Common myeloid progenitor, CD34-positive (primary cell): ENCODE measurements at regions not wholly inside any gene's neighbourhood (a gene's known extent, or its start where the extent isn't known, plus 50 kb on each side); places are given as distances from the start of the nearest gene placed in this dataset.

Experiments used
- CTCF ChIA-PET: fragments of 350-600 bp; sonication (Branson Sonifier 250); formaldehyde crosslinking; loops from one replicate; lab custom pipeline; 2021; ENCODE audit warnings: antibody characterized with exemption; lab: Charles Lee
- POLR2A ChIA-PET: fragments of 350-600 bp; sonication (Branson Sonifier 250); formaldehyde crosslinking; loops from one replicate; lab custom pipeline; 2021; ENCODE audit warnings: antibody characterized with exemption; lab: Charles Lee
- DNase-seq, 3 donors: peaks; one replicate each; pipeline versions ENCODE4 v3.0.0 to v3.0.0-alpha.2; 2013
- H3K27ac ChIP-seq, 2 experiments: 1 replicate in 1 of 2; 2 replicates in 1 of 2; pipeline ENCODE4 v1.7.0; 2013; ENCODE audit warnings: inconsistent platforms in 2 of 2, low read length in 2 of 2, mild to moderate bottlenecking in 2 of 2, low read depth in 1 of 2, moderate library complexity in 1 of 2; ENCODE audit not compliant: severe bottlenecking in 2 of 2, insufficient read depth in 1 of 2, poor library complexity in 1 of 2
- H3K27me3 ChIP-seq, 5 experiments: replicated peaks in 2 of 5; 1 replicate in 3 of 5; 2 replicates in 2 of 5; pipeline versions ENCODE4 v1.6.1 to v1.7.0; 2013; ENCODE audit warnings: low read length in 4 of 5, mild to moderate bottlenecking in 2 of 5, moderate library complexity in 2 of 5, inconsistent platforms in 1 of 5; ENCODE audit not compliant: insufficient read depth in 5 of 5, control insufficient read depth in 4 of 5
- H3K36me3 ChIP-seq, 4 experiments: 1 replicate in 2 of 4; 2 replicates in 2 of 4; pipeline versions ENCODE4 v1.6.1 to v1.7.0; 2013; ENCODE audit warnings: low read length in 3 of 4, control low read depth in 1 of 4, mild to moderate bottlenecking in 1 of 4; ENCODE audit not compliant: control insufficient read depth in 4 of 4, insufficient read depth in 4 of 4
- H3K4me1 ChIP-seq, 4 experiments: 1 replicate in 3 of 4; 2 replicates in 1 of 4; pipeline versions ENCODE4 v1.6.1 to v1.7.1; 2013; ENCODE audit warnings: low read length in 3 of 4, mild to moderate bottlenecking in 3 of 4, control low read depth in 1 of 4, inconsistent platforms in 1 of 4, moderate library complexity in 1 of 4; ENCODE audit not compliant: control insufficient read depth in 4 of 4, insufficient read depth in 4 of 4; ENCODE audit errors: control extremely low read depth in 1 of 4
- H3K4me3 ChIP-seq, 7 experiments: 1 replicate in 4 of 7; 2 replicates in 3 of 7; pipeline versions ENCODE4 v1.5.1 to v1.7.0; 2013; ENCODE audit warnings: mild to moderate bottlenecking in 7 of 7, low read length in 6 of 7, moderate library complexity in 6 of 7, inconsistent platforms in 2 of 7, low read depth in 2 of 7, control low read depth in 1 of 7; ENCODE audit not compliant: insufficient read depth in 4 of 7, control insufficient read depth in 1 of 7; ENCODE audit errors: extremely low read depth in 1 of 7
- H3K9me3 ChIP-seq, 5 experiments: 1 replicate in 4 of 5; 2 replicates in 1 of 5; pipeline versions ENCODE4 v1.6.1 to v1.7.1; 2013; ENCODE audit warnings: low read length in 4 of 5, mild to moderate bottlenecking in 2 of 5, inconsistent platforms in 1 of 5, low read depth in 1 of 5, moderate library complexity in 1 of 5; ENCODE audit not compliant: control insufficient read depth in 4 of 5, insufficient read depth in 2 of 5; ENCODE audit errors: control extremely low read depth in 1 of 5
- WGBS: methylation state at CpG from one replicate; pipeline ENCODE4 v1.1.5; 2013; ENCODE audit not compliant: insufficient coverage; 5-methylcytosine and 5-hydroxymethylcytosine counted together

DNA sequence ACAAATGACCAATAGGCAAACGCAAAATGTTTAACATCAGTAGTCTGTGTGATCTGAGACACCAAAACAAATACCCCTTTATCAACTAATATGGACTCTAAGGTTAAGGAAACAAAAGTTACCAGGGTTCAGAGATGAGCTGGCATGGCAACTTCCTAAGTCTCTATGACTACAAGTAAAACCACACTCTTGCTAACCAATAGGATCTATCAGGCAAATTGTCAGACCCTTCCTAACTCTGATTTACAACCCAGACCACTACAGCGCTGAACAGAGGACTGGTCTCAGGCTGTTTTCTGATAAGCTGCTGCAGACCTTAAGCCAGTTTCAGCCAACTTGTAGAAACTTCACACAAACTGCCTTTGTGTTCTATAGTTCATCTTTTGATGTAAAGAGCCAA, 608.0 kb downstream of the TLL1 start:
- no peak overlapping the region for H3K4me3 ChIP-seq
- H3K36me3 ChIP-seq, result no peaks in the 10 kb centered on the region
- no peaks in the 10 kb centered on the region for H3K27me3 ChIP-seq
- WGBS, result no CpG with 5 or more reads among the region's 2 CpGs
- H3K9me3 ChIP-seq, result peaks cover 0 to 4% (median 0%) of the 10 kb centered on the region in 5 experiments
- peaks cover 0 to 4% (median 0%) of the 10 kb centered on the region in 4 experiments for H3K4me1 ChIP-seq
- no peak overlapping the region for H3K27ac ChIP-seq
- ChIA-PET POLR2A (no interaction called here), CTCF (no interaction called here)
- peak; percentile 5 to 73 (median 54) for DNase-seq

DNA sequence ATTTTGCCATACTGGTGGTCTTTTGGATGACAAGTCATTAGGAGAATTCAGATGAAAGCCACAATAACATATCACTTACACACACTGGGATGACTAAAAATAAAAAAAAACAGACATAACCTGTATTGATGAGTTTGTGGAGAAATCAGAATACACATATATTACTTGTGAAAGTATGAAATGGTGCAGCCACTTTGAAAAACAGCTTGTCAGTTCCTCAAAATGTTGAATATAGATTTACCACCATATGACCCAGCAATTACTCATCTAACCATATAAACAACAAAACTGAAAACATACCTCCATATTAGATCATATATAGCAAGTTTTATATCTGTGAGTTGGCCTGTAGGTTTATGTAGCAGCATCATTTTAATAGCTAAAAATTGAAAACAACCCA, 608.7 kb downstream of the TLL1 start:
- Histone ChIP-seq H3K4me1 (peaks cover 0 to 4% (median 0%) of the 10 kb centered on the region in 4 experiments), H3K27ac (no peak overlapping the region), H3K4me3 (no peak overlapping the region), H3K27me3 (no peaks in the 10 kb centered on the region), H3K9me3 (peaks cover 0 to 4% (median 0%) of the 10 kb centered on the region in 5 experiments), H3K36me3 (no peaks in the 10 kb centered on the region)
- ChIA-PET CTCF (no interaction called here), POLR2A (no interaction called here)
- DNase-seq, result peak in 2 of 3 donors; percentile 25 to 62

DNA sequence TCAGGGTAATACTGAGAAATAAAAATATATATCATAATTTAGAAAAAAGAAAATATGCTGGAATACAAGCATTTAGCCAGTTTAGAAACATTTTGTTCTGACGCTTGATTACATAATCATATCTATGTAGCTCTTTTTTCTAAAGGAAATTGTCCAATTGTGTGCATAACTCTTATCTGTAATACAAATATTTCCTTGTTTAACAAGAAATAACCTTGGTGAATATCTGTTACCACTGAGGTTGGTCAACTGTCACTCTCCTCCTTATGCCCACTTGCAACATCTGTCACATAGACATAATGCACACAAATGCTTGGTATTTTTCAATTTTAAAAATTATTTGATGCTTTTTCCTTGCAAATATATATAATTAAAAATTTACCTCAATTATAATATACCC, 609.7 kb downstream of the TLL1 start:
- peak; percentile 22 to 84 (median 64) for DNase-seq
- H3K9me3 ChIP-seq, result peaks cover 0 to 2% (median 0%) of the 10 kb centered on the region in 5 experiments
- ChIA-PET POLR2A (no interaction called here), CTCF (no interaction called here)
- H3K4me3 ChIP-seq, result no peak overlapping the region
- peaks cover 0 to 4% (median 0%) of the 10 kb centered on the region in 4 experiments for H3K4me1 ChIP-seq
- no CpG with 5 or more reads among the region's 1 CpG for WGBS
- no peaks in the 10 kb centered on the region for H3K36me3 ChIP-seq
- peak overlapping the region in 1 of 2 experiments; percentile 58 for H3K27ac ChIP-seq
- no peaks in the 10 kb centered on the region for H3K27me3 ChIP-seq

DNA sequence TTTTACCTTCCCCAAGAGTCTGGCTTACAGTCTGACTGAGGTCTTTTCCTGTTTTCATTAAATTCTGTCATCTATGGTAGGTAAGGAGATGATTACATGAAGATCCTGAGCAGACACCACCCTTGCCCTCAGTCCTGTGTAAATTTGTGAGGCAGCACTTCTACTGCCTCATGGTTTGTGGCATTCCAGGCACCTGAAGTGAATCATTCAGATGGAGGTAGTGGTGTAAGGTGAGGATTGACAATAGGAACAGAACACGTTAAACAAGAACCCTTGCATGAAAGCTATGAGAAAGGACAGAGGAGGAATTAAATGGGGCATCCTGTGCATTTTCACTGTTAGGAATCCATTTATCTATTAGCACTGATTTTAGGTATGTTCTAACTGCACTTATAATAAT, 618.6 kb downstream of the TLL1 start:
- POLR2A ChIA-PET, result no interaction called here
- DNase-seq, result no peak

DNA sequence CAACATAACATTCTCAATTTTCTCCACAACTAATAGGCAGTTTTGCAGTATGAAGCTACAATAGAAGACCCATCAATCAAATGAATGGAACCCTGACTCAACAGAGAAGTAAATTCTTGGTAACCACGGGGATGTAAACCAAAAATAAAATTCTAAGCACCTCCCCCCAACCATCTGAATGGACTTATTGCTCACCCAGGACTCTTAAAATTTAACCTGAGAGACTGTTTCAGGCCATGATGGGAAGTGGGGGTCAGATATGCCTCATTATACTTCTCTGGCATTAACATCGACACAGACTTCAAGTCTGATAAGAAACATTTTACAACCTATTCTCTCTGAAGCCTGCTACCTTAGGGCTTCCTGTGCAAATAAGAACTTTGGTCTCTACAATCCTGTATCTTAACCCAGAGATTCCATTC, 620.9 kb downstream of the TLL1 start:
- no peaks in the 10 kb centered on the region for H3K9me3 ChIP-seq
- 48% methylated on average over 2 of the region's 2 CpGs for WGBS
- no peaks in the 10 kb centered on the region for H3K27me3 ChIP-seq
- H3K4me3 ChIP-seq, result no peak overlapping the region
- no peaks in the 10 kb centered on the region for H3K4me1 ChIP-seq
- no peak overlapping the region for H3K27ac ChIP-seq
- no peaks in the 10 kb centered on the region for H3K36me3 ChIP-seq
- ChIA-PET CTCF (interaction anchor here (0.6 kb wide), 1 partner anchor 806 kb away, joined by 3 read pairs; no protein-coding TSS in a partner anchor), POLR2A (no interaction called here)
- peak in 1 of 3 donors; percentile 69 for DNase-seq

More for the DNA sequence above, 618.6 kb downstream of the TLL1 start:
- no peaks in the 10 kb centered on the region for H3K27me3 ChIP-seq
- H3K36me3 ChIP-seq, result no peaks in the 10 kb centered on the region
- H3K9me3 ChIP-seq, result no peaks in the 10 kb centered on the region
- H3K4me1 ChIP-seq, result no peaks in the 10 kb centered on the region
- no peak overlapping the region for H3K27ac ChIP-seq
- CTCF ChIA-PET, result no interaction called here
- 100% methylated on average over 1 of the region's 1 CpG for WGBS
- no peak overlapping the region for H3K4me3 ChIP-seq

DNA sequence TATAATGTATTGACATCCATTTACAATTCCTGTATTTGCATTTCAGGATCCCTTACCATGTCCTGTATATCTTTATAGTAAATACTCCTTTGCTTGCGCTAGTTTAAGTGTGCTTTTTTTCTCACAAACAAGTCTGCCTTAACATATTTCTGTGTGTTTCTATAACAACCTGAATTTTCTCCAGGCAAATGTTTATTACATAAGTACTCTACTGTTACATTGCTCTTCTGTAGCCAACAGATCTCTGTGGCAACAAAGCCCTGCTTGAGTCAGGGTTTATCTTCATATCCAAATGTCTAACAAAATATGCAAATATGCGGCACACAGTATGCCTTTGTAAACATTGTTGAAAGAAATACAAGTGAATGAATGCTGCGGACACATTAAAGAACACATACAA, 625.5 kb downstream of the TLL1 start:
- H3K4me3 ChIP-seq, result no peak overlapping the region
- ChIA-PET POLR2A (no interaction called here), CTCF (no interaction called here)
- H3K9me3 ChIP-seq, result no peaks in the 10 kb centered on the region
- peaks cover 0 to 3% (median 1%) of the 10 kb centered on the region in 4 experiments for H3K4me1 ChIP-seq
- no peak for DNase-seq
- peaks cover 0 to 2% (median 0%) of the 10 kb centered on the region in 5 experiments for H3K27me3 ChIP-seq
- H3K36me3 ChIP-seq, result no peaks in the 10 kb centered on the region
- WGBS, result no CpG with 5 or more reads among the region's 3 CpGs
- no peak overlapping the region for H3K27ac ChIP-seq

DNA sequence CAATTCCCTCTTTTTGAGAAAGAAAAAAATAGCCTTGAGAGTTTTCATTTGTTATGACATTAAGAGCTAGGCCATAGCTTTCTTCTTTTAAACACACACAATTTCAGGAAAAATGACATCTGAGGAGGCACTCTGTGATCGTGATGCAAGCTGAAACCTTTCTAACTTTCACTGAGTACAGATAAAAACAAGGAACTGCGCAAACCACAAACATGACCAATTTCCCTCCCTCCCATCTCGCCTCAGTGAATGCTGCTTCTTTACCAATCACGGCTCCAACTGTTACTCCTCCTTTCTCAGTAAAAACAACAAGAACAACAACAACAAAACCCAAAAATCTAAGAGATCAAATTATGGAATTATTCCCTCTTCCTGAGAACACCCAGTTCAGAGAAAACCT, 626.8 kb downstream of the TLL1 start:
- WGBS, result 20% methylated on average over 3 of the region's 4 CpGs
- ChIA-PET POLR2A (no interaction called here), CTCF (no interaction called here)

More for the DNA sequence above, 626.8 kb downstream of the TLL1 start:
- Histone ChIP-seq H3K4me1 (peaks cover 0 to 3% (median 1%) of the 10 kb centered on the region in 4 experiments), H3K9me3 (no peaks in the 10 kb centered on the region), H3K27ac (no peak overlapping the region), H3K27me3 (peaks cover 0 to 2% (median 0%) of the 10 kb centered on the region in 5 experiments), H3K36me3 (no peaks in the 10 kb centered on the region), H3K4me3 (peak overlapping the region in 1 of 7 experiments; percentile 19)
- peak in 2 of 3 donors; percentile 28 to 44 for DNase-seq
